Hepatocyte (in vitro differentiated cells): ENCODE measurements at regions not wholly inside any gene's neighbourhood (a gene's known extent, or its start where the extent isn't known, plus 50 kb on each side); places are given as distances from the start of the nearest gene placed in this dataset.

ENCODE experiments used
- EZH2 ChIP-seq: fragments of 200-600 bp; sonication (generic); IDR thresholded peaks from 2 replicates; pipeline ENCODE4 v1.6.1; 2016; ENCODE audit warnings: antibody characterized with exemption, mild to moderate bottlenecking, borderline replicate concordance
- EZH2phosphoT487 ChIP-seq: fragments of 200-600 bp; sonication (generic); IDR thresholded peaks from one replicate; pipeline ENCODE4 v1.6.1; 2018; ENCODE audit warnings: antibody characterized with exemption, mild to moderate bottlenecking, low read depth, moderate library complexity; ENCODE audit not compliant: unreplicated experiment, severe bottlenecking
- TF ChIP-seq, protein P1 (sequence below): fragments of 200-600 bp; sonication (generic); IDR thresholded peaks from 2 replicates; pipeline ENCODE4 v1.5.1; 2016; ENCODE audit warnings: antibody characterized with exemption, mild to moderate bottlenecking; ENCODE audit not compliant: poor library complexity

GRCh38 chr1:96025062-96025461 lies 696.5 kb upstream of the PTBP2 start:
- TF ChIP-seq, protein P1, sequence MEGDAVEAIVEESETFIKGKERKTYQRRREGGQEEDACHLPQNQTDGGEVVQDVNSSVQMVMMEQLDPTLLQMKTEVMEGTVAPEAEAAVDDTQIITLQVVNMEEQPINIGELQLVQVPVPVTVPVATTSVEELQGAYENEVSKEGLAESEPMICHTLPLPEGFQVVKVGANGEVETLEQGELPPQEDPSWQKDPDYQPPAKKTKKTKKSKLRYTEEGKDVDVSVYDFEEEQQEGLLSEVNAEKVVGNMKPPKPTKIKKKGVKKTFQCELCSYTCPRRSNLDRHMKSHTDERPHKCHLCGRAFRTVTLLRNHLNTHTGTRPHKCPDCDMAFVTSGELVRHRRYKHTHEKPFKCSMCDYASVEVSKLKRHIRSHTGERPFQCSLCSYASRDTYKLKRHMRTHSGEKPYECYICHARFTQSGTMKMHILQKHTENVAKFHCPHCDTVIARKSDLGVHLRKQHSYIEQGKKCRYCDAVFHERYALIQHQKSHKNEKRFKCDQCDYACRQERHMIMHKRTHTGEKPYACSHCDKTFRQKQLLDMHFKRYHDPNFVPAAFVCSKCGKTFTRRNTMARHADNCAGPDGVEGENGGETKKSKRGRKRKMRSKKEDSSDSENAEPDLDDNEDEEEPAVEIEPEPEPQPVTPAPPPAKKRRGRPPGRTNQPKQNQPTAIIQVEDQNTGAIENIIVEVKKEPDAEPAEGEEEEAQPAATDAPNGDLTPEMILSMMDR = no peak
- TF ChIP-seq EZH2 = no peak
- no peak for TF ChIP-seq EZH2phosphoT487
